Left lung (tissue), 4 donors: ENCODE measurements at regions not wholly inside any gene's neighbourhood (a gene's known extent, or its start where the extent isn't known, plus 50 kb on each side); places are given as distances from the start of the nearest gene placed in this dataset.

Source experiments
- ATAC-seq: fragments of 200-7000 bp; cut with Tn5 transposase; one replicate; pipeline ENCODE4 v1.9.1; 2020; ENCODE audit warnings: moderate library complexity
- DNase-seq, 4 donors: peaks; one replicate each; pipeline ENCODE4 v3.0.0-alpha.2; 2013 to 2020
- H3K27ac ChIP-seq, 2 donors: fragments of 200-600 bp; sonication (generic) in 1 of 2; one replicate each; pipeline versions ENCODE4 v1.5.0 to v1.8.0; 2020 to 2021
- H3K27me3 ChIP-seq, 2 donors: fragments of 200-600 bp; sonication (generic) in 1 of 2; one replicate each; pipeline versions ENCODE4 v1.5.0 to v1.8.0; 2020 to 2021
- H3K36me3 ChIP-seq, 2 donors: fragments of 200-600 bp; sonication (generic) in 1 of 2; one replicate each; pipeline versions ENCODE4 v1.5.0 to v1.8.0; 2020 to 2021
- H3K4me1 ChIP-seq, 2 donors: fragments of 200-600 bp; one replicate each; pipeline ENCODE4 v1.8.0; 2021
- H3K4me3 ChIP-seq, 2 donors: fragments of 200-600 bp; sonication (generic) in 1 of 2; one replicate each; pipeline versions ENCODE4 v1.5.0 to v1.8.0; 2020 to 2021; ENCODE audit warnings: mild to moderate bottlenecking in 1 of 2
- H3K9me3 ChIP-seq, 2 donors: fragments of 200-600 bp; sonication (generic) in 1 of 2; one replicate each; pipeline versions ENCODE4 v1.5.0 to v1.8.0; 2020 to 2021
- CTCF ChIP-seq, 2 donors: fragments of 200-600 bp; sonication (generic) in 1 of 2; IDR thresholded peaks; one replicate each; pipeline versions ENCODE4 v1.5.0 to v1.8.0; 2021; ENCODE audit warnings: antibody characterized with exemption in 2 of 2
- intact Hi-C, 2 donors: fragments of 100-400 bp; cut with DNase I; formaldehyde crosslinking; loops; one replicate each; pipeline versions ENCODE4 v1.11.2 to v1.14.2; 2022
- donor health status: DM: no; HTN: yes; CAD: no.
- donor health status: DM: no; HTN: no; CAD: no.

- H3K36me3 ChIP-seq: no peaks in the 10 kb centered on the region
- no peaks in the 10 kb centered on the region for H3K9me3 ChIP-seq
- H3K27ac ChIP-seq: no peak overlapping the region
- intact Hi-C loops: no loop called here
- no peak for ATAC-seq
- TF ChIP-seq CTCF (IDR thresholded peaks at IDR 0.05): no peak
- H3K4me3 ChIP-seq: no peak overlapping the region
- no peaks in the 10 kb centered on the region for H3K27me3 ChIP-seq
- DNase-seq: no peak
- no peaks in the 10 kb centered on the region for H3K4me1 ChIP-seq
These were observed 192.4 kb upstream of the API5 start for GRCh38 chr11:43119275-43119970.

- Histone ChIP-seq H3K4me3 (no peak overlapping the region), H3K4me1 (no peaks in the 10 kb centered on the region), H3K9me3 (no peaks in the 10 kb centered on the region), H3K27ac (no peak overlapping the region), H3K36me3 (no peaks in the 10 kb centered on the region), H3K27me3 (no peaks in the 10 kb centered on the region)
- TF ChIP-seq CTCF (IDR thresholded peaks at IDR 0.05): no peak
- intact Hi-C loops: no loop called here
- DNase-seq (no peak), ATAC-seq (no peak)
These were observed 189.2 kb upstream of the API5 start for GRCh38 chr11:43122546-43122945.

DNA sequence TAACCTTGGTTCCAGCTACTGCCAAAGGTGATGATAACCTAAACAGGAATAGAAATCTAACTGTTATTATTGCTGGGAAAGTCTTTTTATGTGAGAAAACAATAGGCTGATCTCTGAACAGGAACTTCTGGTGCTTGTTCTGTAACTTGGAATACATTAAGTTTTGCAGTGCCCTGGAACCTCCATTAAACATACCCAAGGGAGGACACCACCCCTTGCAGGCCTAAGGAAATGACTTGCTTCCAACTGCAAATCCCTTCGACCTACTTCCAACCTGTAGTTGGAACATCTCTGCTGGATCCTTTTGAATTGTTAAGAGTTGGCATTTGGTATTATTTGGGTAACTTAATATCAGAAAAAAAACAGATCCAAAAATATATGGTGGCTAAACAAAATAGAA is 188.4 kb upstream of the API5 start:
- H3K27me3 ChIP-seq: no peaks in the 10 kb centered on the region
- H3K4me1 ChIP-seq: no peaks in the 10 kb centered on the region
- H3K4me3 ChIP-seq: no peak overlapping the region
- H3K9me3 ChIP-seq: no peaks in the 10 kb centered on the region
- H3K27ac ChIP-seq: no peak overlapping the region
- intact Hi-C loops: no loop called here
- TF ChIP-seq CTCF (IDR thresholded peaks at IDR 0.05): no peak
- no peak for DNase-seq
- no peaks in the 10 kb centered on the region for H3K36me3 ChIP-seq
- ATAC-seq: no peak

GRCh38 chr11:43124272-43124935 is 187.4 kb upstream of the API5 start:
- Histone ChIP-seq H3K4me1 (no peaks in the 10 kb centered on the region), H3K4me3 (no peak overlapping the region), H3K36me3 (no peaks in the 10 kb centered on the region), H3K9me3 (no peaks in the 10 kb centered on the region), H3K27me3 (no peaks in the 10 kb centered on the region), H3K27ac (no peak overlapping the region)
- intact Hi-C loops: no loop called here
- ATAC-seq: no peak
- no peak for DNase-seq
- no peak for TF ChIP-seq CTCF (IDR thresholded peaks at IDR 0.05)

DNA sequence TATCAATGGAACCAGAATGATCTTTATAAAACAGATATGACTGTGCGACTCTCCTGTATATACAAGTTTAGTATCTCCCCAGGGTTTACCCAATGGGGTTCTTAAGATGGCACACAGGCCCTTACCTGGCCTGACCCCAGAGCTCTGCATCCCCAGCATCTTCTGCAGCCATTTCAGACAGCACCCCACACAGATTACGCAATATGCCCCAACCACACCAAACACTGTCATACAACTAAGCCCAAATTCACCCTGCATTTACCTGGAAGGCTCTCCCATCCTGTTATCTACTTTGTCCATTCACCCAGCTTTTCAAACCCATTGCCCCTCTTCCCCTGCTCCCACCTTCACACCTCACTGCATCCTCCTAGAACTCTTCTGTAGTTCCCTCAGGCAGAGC is 182.5 kb upstream of the API5 start:
- ATAC-seq: no peak
- Histone ChIP-seq H3K27ac (no peak overlapping the region), H3K4me3 (no peak overlapping the region), H3K36me3 (no peaks in the 10 kb centered on the region), H3K9me3 (no peaks in the 10 kb centered on the region), H3K4me1 (no peaks in the 10 kb centered on the region), H3K27me3 (no peaks in the 10 kb centered on the region)
- no peak for DNase-seq
- no peak for TF ChIP-seq CTCF (IDR thresholded peaks at IDR 0.05)
- intact Hi-C loops: no loop called here
